ENCODE measurements at regions not wholly inside any gene's neighbourhood (a gene's known extent, or its start where the extent isn't known, plus 50 kb on each side); places are given as distances from the start of the nearest gene placed in this dataset.
"Not testable (repeated sequence)": the region's sequence is repeated elsewhere in the genome, so short reads cannot be mapped to it uniquely, and the experiment has no call there.

DNA sequence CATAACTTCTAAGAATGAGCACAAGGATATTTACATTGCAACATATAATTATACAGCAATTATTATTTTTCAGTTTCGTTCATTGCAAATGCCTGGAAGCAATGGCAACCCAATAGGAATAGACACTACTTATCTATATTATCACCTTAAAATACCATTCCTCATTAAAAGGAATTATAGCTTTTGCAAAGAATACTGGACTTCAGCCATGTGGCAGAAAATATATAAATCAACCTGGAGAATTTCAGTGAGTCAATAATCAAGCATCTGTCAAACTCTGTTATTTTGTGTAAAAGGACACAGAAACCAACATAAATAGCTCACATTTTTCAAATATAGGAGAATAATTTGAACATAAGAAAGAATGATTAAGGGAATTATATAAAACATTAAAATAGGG is 96.1 kb upstream of the SEMA3C start:
- DNase-seq: no peak

DNA sequence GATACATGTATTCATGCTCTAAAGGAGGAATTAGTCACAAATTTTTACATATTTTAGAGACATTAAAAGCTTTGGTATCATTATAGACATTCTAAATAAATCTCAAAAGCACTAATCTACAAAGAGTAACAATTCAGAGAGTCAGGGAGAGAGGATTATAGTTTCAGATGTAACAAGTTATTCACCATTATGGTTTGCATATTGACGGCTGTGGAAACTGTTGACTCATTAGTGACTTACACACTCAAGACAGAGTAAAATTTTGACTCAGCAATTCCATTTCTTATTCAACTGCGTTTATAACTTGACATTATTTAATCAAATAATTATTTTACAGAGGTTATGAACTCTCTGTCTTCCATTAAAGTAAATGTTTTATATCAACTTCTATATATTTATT is 95.4 kb upstream of the SEMA3C start:
- no peak for DNase-seq

DNA sequence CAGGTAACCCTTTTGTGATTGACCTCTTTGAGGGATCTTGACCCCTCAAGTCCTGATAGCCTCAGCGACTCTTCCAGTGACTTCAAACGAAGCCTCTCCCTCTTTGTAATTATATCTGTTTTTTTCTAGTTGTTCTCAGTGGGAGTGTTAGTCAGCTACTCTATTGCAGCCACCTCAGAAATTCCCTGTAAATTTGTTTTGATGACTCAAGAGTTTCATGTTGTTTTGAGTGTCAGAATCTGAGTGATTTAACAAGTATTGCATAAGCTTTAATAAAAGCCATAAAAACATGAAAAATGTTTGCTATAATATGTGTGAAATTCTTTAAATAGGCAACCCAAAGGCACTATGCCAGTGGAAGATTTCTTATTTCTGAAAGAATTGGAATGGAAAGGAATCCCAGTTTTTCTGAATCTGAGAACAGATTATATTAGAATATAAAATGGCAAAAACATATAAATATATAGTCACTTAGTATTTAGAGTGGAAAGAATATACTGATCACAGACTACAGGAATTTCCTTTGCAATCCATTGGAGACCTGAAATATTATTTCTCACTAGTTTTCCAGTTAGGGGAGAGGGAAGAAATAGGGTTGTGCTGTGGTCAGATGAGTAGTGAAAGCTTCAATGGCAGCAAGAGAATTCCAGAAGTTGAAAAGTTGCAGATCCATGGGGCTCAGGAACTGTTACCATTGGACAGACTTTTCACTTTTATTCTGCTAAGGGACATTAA is 94.4 kb upstream of the SEMA3C start:
- no peak for DNase-seq

DNA sequence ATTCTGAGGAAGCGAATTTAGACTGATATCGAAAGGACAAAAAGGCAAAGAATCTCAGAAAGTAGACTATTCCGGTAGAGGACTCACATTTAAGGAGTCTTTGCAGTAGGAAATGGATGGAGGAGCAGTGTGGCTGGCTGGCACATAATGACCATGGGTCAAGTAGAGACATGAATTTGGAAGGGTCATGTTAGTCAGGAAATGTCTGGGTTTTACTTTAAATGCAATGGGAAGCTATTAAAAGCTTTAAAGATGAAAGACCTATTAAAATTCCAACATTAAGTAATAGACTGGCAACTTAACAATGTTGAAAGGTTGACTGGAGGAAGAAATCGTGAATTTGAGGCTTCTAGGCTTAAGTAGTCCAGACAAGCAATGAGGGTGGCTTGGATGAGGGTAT is 90.0 kb upstream of the SEMA3C start:
- no peak for DNase-seq

DNA sequence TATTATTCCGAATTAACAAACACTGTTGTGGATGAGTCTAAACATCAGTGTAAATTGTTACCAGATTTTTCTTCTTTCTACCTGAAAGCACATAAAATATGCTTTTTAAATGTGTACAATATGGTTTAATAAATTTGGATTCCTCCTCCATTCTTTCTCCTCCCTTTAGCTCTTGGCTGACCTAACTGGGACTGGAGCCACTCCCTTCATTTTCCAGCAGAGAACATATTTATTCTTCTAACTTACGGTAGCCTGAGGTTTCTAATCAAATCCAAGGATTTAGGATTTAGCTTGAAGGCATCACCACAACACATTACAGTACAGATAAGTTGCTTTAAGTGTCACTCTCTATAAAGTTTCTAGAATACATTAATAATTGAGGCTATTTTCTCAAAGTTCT is 88.2 kb upstream of the SEMA3C start:
- no peak for DNase-seq

DNA sequence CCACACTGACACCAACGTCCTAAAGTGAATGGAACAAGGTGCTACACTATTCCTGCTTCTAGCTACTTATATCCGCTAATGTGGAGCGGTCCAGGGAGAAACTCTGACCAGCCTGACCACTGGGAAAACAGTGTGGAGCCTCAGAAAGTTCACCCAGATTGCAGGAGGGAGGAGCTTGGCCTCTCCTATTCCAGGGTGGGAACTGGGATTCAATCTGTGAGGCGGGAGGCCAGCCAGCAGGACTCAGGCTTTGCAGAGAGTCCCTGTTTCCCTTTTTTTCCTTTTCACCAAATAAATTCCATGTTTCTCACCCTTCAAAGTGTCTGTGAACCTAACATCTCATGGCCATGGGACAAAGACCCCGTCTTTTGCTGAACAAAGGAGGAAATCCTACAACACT is 86.4 kb upstream of the SEMA3C start:
- no peak for DNase-seq

DNA sequence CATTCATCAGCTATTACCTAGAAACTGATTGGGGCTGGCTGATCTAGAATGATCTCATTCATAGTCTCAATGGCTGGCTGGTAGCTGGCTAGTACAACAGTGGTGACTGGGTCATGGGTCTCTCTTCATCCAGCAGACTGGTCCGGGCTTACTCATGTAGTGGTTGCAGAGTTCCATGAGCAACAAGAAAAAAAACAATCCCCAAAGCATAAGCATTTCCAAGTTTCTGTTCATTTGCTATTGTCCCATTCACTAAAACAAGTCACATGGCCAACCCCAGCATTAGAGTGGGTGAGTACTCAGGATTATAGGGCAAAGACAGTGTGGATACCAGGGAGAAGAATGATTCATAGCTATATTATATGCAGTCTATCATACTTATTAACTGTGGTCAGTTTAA is 85.2 kb upstream of the SEMA3C start:
- no peak for DNase-seq

DNA sequence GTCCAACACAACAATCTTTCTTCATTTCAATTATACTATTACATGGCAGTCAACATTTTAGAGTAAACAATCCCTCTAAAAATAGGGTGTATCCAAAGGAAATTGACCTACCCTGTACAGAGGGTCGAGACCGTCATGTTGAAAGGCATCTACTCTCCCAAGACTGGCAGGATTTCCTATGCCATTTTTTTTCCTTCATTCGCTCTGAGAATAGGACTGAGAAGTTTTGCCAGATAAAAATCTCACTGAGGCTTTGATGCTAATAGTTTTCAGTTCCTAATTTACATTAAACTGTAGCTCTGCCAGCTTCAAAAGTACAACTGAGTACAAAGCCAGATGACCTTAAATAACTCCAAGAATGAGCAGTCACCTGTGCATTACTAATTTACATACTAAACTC is 84.5 kb upstream of the SEMA3C start:
- DNase-seq: no peak

DNA sequence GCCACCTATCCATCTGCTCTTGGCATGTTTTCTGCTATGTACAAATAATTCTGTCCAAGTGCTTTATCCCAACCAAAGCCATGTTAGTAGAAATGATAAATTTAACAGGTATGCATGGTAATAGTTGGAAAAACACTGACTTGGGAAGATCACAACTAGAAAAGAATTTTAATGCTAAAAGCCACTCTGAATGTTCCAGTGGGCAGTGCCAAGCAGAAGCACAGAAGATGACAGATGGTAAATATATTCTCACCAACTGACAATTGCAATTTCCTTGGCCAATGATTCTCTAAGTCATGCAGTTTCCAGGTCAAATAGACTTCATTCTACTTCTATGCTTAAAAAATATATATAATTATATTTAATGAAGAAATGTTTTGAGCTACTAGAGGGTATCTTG is 83.6 kb upstream of the SEMA3C start:
- no peak for DNase-seq

DNA sequence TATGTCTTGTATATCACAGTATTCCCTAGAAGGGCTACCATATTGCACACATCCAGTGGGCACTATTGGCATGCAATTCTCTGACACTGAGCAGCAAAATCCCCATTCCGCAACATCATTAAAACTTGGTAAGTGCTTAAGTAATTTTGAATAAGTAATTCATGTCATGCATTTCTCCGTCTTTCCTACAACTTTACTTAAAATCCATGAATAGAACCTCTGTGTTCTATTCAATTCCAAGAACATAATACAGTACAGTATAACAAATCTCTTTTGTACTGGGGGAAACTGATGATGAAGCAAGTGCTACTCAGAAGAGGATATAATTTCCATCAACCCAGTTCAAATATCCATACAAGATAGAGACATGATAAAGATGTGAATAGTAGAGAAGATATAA is 80.9 kb upstream of the SEMA3C start:
- DNase-seq: no peak

DNA sequence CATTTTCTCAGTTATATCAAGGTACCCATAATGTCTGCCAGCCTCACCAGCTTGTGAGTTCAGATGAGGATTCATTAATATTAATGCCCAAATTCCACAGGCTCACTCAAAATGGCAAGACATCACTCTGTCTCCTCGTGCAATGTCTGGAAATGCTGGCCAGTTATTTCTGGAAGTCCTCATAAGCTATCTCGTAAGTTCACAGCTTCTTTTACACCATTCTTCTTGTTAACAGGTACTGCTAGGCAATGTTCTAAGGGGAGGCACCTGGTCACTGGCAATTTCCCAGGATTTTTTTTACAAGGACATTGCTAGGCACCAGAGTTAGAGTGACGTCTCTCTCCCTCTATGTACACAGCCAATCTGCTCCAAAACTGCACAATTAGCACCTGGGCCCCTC is 80.2 kb upstream of the SEMA3C start:
- DNase-seq: no peak

DNA sequence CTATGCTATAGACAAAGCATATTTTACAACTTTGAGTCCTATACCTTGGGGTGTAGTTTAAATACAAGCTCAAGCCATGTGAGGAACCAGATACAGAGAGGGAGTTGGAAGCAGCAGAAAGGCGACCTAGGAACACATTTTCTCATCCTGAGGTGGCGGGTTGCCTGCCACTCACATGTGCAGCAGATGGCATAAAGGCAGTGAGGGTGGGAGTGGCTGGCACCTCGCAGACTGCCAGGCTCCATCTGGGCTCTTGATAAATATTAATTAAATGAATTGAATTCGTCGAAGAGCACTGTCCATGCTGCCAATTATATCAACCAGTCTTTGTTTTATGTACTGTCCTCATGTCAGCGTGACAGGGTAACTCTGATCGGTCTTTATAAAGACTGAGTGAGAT is 79.0 kb upstream of the SEMA3C start:
- DNase-seq: no peak

DNA sequence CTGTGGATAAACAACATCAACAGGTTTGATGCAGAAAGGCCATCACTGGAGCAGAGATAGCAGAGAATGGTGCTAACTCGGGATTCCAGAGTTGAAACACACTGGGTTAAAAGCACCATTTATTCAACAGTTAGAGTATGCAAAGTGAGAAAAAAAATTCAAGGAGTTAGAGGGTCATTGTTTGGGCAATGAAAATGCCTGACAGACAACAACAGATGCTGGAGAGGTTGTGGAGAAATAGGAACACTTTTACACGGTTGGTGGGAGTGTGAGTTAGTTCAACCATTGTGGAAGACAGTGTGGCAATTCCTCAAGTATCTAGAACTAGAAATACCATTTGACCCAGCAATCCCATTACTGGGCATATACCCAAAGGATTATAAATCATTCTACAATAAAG is 77.4 kb upstream of the SEMA3C start:
- not testable (repeated sequence) for DNase-seq

DNA sequence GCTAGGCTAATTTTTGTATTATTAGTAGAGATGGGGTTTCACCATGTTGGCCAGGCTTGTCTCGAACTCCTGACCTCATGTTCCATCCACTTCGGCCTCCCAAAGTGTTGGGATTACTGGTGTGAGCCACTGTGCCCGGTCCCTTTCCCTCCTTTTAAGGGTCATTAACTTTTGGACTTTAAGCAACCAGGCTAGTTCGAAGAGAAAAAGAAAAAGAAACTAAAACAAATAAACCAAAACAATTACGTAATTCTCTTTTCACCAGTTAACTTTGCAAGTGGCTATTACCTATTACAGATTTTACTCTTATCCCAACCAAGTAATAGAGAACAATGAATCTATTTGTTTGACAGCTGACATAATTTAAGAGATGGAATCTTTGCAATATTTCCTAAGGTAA is 72.8 kb upstream of the SEMA3C start:
- no peak for DNase-seq

DNA sequence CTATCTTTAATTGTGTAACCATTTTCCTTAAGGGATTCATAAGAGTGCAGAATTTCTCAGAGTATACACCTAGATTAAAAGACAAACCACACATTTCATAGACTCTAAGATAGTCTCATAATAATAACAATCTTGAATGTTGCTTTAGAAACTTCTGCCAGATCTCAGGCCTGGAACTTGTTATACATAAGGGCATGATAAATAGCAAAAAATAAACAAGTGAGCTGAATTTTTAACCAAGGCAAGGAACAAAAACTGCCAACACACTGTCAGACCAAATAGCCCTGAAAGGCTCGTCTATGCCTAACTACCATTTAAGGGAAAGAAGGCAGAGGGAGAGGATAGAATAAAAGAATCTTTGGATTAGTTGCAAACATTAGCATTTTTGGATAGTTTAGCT is 65.8 kb upstream of the SEMA3C start:
- no peak for DNase-seq

DNA sequence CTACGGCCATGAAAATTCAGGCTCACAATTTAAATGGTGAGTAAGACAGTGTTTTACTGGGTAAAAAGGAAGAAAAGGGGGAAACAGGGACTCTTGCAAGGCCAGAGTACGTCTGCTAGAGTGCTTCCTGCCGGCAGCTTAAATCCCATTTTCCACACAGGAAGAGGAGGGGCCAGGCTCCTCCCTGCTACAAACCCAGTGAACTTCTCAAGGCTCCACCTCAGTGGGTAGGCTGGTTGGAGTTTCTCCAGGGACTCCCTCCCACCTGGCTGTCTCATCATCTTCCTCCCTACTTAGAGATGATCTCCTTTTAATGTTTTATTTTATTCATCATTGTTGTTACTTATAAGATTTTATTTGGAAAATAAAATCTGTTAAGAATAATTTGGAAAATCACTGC is 62.6 kb upstream of the SEMA3C start:
- no peak for DNase-seq

DNA sequence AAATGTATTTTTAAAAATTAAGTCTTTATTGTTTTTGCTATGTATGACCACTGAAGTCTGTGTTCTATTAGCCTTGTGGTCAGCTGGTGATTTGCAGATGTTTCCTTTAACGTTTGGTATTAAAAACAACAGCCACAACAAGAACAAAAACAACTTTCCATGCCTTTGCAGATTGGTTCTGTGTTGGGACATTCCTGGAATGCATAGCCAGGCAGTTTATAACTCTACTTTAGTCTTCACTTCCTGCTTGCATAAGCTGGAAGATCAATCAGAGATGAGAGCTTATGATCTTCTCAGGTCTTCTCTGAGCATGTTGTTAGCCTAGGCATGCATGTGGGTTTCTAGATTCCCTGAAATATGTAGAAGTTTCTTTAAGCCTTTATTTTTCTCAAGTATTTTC is 58.9 kb upstream of the SEMA3C start:
- no peak for DNase-seq

DNA sequence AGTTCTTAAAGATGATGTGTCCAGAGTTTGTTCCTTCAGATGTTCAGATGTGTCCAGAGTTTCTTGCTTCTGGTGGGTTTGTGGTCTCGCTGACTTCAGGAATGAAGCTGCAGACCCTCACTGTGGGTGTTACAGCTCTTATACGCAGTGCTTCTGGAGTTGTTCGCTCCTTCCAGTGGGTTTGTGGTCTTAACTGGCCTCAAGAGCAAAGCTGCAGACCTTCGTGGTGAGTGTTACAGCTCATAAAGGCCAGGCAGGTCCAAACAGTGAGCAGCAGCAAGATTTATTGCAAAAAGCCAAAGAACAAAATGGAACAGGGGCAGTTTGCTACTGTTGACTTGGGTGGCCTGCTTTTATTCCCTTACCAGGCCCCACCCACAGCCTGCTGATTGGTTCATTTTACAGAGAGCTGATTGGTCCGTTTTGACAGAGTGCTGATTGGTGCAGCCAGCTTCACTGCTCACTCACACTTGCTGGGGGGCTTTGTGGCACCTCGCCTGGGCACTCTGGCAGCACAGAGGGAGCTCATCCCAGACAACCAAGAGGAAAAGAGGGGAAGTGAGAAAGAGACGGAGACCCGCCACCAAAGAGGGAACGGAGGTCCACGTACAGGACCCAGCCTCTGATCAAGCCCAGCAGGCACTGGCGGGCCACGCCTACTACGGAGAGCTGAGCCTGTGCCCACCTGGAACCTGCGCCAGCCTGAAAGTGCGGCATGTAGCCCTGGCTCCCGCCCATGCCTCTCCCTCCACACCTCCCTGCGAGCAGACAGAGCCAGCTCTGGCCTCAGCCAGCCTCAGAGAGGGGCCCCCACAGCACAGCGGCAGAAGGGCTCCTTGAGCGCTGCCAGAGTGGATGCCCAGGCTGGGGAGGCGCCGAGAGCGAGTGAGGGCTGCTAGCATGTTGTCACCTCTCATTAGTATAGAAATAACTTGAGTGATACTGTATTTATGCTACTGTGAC is 55.8 kb upstream of the SEMA3C start:
- no peak for DNase-seq

DNA sequence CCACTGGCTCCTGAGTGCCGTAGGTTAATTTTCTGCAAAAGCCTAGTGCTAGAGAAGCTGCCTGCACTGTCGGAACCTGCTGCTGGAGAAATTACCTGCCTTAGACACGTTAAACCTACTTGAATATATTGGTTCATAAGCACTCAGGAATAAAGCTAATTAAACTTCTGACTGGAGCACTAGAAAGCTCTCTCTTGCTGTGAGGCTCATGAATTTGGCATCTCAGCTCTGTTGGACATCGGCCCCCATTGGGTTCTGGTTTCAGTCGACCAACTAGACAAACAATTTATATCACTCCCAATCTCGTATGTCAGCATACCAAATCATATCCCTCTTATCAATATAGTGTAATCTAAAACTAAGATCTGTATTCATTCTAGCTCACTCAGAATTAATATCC is 52.4 kb upstream of the SEMA3C start:
- DNase-seq: no peak

Data from stimulated activated CD8-positive, alpha-beta memory T cell treated with anti-CD3 and anti-CD28 coated beads, Interleukin-4, amount 100 ng/mL, for 48 hours (primary cell).